Stimulated activated CD4-positive, alpha-beta T cell treated with anti-CD3 and anti-CD28 coated beads, Interleukin-4, amount 100 ng/mL, for 4 hours (primary cell): ENCODE measurements at regions not wholly inside any gene's neighbourhood (a gene's known extent, or its start where the extent isn't known, plus 50 kb on each side); places are given as distances from the start of the nearest gene placed in this dataset.
A peak's percentile ranks its signal among the peaks of the same experiment; 100 is the strongest.

ENCODE experiments used
- DNase-seq, 2 experiments: peaks; one replicate each; pipeline ENCODE4 v3.0.0-alpha.2; 2020

DNA sequence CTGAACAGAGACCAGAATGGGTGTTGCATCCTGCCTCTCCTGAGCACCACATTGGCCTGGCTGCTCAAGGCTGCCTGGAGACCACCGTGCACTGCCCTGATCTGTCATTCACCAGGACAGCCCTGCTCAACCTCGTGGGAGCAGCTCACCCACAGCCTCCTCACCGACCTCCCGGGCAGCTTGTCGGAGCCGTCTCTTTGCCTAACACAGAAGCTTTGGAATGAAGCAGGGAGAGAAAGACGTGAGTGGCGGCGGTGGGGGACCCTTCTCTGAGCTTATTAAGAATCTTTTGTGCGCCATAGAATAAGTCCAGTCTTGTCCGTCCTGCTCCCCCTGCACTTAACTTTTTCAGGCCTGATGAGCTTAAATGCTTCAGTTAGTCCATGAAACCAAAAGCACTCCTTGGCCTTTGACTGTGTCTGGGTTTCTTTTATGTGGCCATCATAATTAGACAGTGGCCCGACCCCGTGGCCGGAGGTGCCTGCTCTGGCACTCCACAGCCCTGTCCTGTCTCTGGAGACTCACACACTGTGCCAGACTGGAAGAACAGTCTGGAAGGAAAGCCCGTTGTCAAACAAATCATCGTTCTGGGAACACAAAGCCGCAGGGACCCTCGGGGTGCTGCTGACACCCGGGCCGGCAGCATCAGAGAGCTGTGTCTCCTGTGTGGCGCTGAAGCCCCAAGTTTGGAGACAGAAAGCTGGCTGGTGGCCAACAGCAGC is 192.8 kb downstream of the BCOR start:
- DNase-seq = no peak

GRCh38 chrX:39905538-39905891 is 192.2 kb downstream of the BCOR start:
- DNase-seq = no peak

GRCh38 chrX:39905946-39906345 is 191.8 kb downstream of the BCOR start:
- no peak for DNase-seq

- no peak for DNase-seq
These were observed 189.6 kb downstream of the BCOR start for GRCh38 chrX:39907964-39908661.

DNA sequence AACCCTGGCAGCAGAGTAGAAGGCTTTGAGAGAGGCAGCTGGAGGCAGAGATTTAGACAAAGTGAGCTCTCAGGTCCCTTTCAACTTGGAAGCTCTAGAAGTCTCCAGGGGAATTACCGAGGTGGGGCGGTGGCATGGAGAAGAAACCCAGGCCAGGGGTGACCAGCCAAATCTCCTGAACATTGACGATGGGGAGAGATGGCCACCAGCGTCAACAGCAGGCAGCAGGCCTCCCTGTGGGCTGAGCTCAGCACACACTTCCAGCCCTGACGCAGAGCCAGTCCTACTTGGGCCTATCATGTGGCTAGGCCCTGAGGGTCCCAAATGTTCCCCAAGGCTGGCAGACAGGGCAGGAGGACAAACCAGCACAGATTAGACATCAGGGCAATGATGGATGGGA is 187.8 kb downstream of the BCOR start:
- DNase-seq = no peak

GRCh38 chrX:39910651-39911050 is 187.1 kb downstream of the BCOR start:
- no peak for DNase-seq

GRCh38 chrX:39911278-39911897 is 186.4 kb downstream of the BCOR start:
- DNase-seq = no peak

DNA sequence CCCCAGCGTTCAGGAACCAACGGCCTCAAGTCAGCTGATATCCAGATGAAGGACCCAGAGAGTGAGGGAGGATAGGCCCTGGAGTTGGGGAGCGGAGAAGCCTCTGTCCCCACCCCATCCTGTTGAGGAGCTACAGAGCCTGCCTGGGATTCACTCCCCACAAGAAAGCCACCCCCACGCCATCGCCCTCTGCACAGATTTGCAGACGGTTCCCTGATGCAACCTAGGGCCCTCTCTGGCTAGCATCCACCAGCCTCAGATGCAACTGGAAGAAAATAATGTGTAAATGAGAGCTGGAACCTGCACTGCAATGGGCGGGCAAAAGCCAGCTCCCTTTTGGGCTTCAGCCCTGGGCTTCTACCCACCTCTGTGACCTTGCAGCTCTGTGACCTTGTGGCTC is 185.6 kb downstream of the BCOR start:
- no peak for DNase-seq

- no peak for DNase-seq
These were observed 182.7 kb downstream of the BCOR start for GRCh38 chrX:39915081-39915480.

DNA sequence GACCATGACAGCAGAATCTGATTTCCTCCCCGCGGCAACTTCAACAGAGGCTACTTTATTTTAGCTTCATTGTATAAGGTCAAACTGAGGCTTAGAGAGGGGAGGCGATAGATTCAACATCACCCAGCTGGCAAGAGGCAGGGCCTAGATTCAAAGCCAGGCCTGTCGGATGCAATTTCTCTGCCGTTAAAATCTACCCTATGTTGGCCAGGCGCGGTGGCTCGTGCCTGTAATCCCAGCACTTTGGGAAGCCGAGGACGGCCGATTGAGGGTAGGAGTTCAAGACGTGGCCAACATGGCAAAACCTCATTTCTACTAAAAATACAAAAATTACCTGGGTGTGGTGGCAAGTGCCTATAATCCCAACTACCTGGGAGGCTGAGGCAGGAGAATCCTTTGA is 182.2 kb downstream of the BCOR start:
- DNase-seq = no peak

GRCh38 chrX:39921838-39922237 is 175.9 kb downstream of the BCOR start:
- DNase-seq = no peak

GRCh38 chrX:39922488-39922887 is 175.3 kb downstream of the BCOR start:
- no peak for DNase-seq

GRCh38 chrX:39922926-39923325 is 174.8 kb downstream of the BCOR start:
- DNase-seq = no peak

- no peak for DNase-seq
These were observed 170.4 kb downstream of the BCOR start for GRCh38 chrX:39927380-39927779.

DNA sequence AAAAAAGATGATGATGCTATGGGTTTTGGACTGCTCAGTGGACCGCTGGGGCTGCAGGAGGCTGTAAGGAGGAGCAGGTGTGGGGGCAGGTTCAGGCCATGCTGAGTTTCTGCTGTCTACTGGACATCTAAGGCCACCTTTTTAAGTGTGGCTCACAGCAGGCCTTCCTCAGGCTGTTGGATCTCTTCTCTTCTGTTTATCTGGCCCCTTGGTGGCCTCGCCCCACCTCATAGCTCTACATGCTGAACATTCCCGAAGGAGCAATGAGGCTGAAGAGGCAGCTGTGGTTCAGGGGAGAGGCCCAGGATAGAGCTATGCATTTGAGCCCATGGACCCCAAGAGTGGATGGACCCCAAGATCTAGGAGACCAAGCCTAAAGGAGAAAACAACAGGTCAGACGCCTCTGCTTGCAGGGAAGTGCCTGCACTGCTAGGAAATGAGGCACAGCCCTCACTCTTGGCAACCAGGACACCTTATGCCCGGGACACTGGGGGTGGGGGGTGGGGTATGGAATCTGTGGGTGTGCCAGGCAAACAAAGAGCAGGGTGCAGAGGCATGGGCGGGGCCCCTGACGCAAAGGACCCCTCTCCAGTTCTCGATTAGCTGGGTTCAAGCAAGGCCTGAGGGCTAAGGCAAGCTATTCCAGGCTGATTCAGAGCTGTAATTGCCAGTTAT is 168.9 kb downstream of the BCOR start:
- DNase-seq = no peak

- no peak for DNase-seq
These were observed 168.3 kb downstream of the BCOR start for GRCh38 chrX:39929379-39930025.

- no peak for DNase-seq
These were observed 166.8 kb downstream of the BCOR start for GRCh38 chrX:39930786-39931528.

DNA sequence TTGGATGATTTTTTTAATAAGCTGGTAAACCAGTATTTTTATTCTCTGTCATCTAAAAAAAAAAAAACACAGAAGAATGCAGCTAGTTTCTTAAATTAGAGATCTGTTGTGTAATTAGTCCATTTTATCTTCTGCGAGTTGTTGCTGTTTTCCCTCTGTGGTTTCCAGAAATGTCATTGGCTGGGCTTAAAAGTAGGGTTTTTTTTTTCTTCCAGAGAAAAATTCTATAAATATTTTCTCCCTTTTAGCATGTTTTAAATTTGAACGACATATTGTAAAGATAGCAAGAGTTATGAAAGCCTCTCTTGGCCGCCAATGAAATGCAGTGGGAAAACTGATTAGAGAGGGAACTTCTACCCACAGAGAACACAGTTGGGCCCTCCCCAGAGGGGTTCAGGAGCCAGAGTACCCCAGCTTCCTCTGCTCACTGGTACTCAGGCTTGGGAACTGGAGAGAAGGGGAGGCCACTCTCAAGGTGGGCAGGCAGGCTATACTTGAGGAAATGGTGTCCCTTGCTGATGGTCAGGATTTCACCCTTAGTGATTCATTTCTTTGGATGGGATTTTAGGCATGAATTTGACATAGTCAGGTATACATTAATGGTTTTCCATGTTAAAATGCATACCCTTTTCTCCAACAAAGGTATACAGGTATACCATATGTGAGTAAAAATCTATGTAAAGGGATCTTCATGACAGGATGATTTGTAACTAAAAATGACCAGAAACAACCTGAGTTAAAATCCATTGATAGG is 166.1 kb downstream of the BCOR start:
- DNase-seq = no peak

- DNase-seq = no peak
These were observed 162.2 kb downstream of the BCOR start for GRCh38 chrX:39935411-39936064.

GRCh38 chrX:39936886-39937770 is 160.6 kb downstream of the BCOR start:
- peak in 1 of 2 experiments; percentile 2 for DNase-seq
